ENCODE measurements at regions not wholly inside any gene's neighbourhood (a gene's known extent, or its start where the extent isn't known, plus 50 kb on each side); places are given as distances from the start of the nearest gene placed in this dataset.

GRCh38 chr16:64826374-64826773 lies 295.5 kb downstream of the CDH11 start:
- Histone ChIP-seq H3K4me3 (ENCODE audit: control insufficient read depth in 2 of 3, extremely low read depth in 1 of 3, insufficient read depth in 2 of 3, low read depth in 1 of 3, low read length in 3 of 3) (no peak overlapping the region), H3K4me1 (ENCODE audit: control insufficient read depth, extremely low read depth, insufficient read depth, low read length) (no peaks in the 10 kb centered on the region), H3K36me3 (ENCODE audit: control insufficient read depth in 2 of 2, extremely low read depth in 1 of 2, insufficient read depth in 2 of 2, low read length in 2 of 2) (no peaks in the 10 kb centered on the region), H3K27me3 (ENCODE audit: control insufficient read depth, extremely low read depth, insufficient read depth, low read length) (no peaks in the 10 kb centered on the region), H3K27ac (ENCODE audit: control insufficient read depth, insufficient read depth, low read length) (no peak overlapping the region), H3K9me1 (ENCODE audit: control insufficient read depth, extremely low read depth, insufficient read depth, low read length) (no peaks in the 10 kb centered on the region), H3K9ac (ENCODE audit: control insufficient read depth, extremely low read depth, insufficient read depth, low read length) (no peak overlapping the region), H3K9me3 (ENCODE audit: control insufficient read depth, low read depth, low read length) (no peaks in the 10 kb centered on the region), H3K79me2 (ENCODE audit: control insufficient read depth, insufficient read depth, low read length) (no peaks in the 10 kb centered on the region), H2AFZ (ENCODE audit: control insufficient read depth, low read length) (no peak overlapping the region), H3K4me2 (ENCODE audit: control insufficient read depth, extremely low read depth, insufficient read depth, low read depth, low read length) (no peak overlapping the region), H4K20me1 (ENCODE audit: control insufficient read depth, extremely low read depth, insufficient read depth, low read length) (no peaks in the 10 kb centered on the region)
- DNase-seq (ENCODE audit: low read depth, low spot score) = no peak
- TF ChIP-seq, protein P1, sequence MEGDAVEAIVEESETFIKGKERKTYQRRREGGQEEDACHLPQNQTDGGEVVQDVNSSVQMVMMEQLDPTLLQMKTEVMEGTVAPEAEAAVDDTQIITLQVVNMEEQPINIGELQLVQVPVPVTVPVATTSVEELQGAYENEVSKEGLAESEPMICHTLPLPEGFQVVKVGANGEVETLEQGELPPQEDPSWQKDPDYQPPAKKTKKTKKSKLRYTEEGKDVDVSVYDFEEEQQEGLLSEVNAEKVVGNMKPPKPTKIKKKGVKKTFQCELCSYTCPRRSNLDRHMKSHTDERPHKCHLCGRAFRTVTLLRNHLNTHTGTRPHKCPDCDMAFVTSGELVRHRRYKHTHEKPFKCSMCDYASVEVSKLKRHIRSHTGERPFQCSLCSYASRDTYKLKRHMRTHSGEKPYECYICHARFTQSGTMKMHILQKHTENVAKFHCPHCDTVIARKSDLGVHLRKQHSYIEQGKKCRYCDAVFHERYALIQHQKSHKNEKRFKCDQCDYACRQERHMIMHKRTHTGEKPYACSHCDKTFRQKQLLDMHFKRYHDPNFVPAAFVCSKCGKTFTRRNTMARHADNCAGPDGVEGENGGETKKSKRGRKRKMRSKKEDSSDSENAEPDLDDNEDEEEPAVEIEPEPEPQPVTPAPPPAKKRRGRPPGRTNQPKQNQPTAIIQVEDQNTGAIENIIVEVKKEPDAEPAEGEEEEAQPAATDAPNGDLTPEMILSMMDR (optimal IDR thresholded peaks at IDR 0.05 in 1 of 3, IDR thresholded peaks at IDR 0.05 in 1 of 3, conservative IDR thresholded peaks at IDR 0.05 in 1 of 3; ENCODE audit: extremely low read depth in 1 of 3, insufficient read depth in 2 of 3, low read length in 3 of 3) = no peak
- no peak for TF ChIP-seq EZH2 (IDR thresholded peaks at IDR 0.05; ENCODE audit: low read length)
- dilution Hi-C loops (cut with MboI; ENCODE audit: extremely low pct_ligation_motif_present, low sequenced_read_pairs) = no loop called here
- no peak for FAIRE-seq

- H3K4me1 ChIP-seq (ENCODE audit: control insufficient read depth, extremely low read depth, insufficient read depth, low read length) = no peaks in the 10 kb centered on the region
- H3K36me3 ChIP-seq (ENCODE audit: control insufficient read depth in 2 of 2, extremely low read depth in 1 of 2, insufficient read depth in 2 of 2, low read length in 2 of 2) = no peaks in the 10 kb centered on the region
- DNase-seq (ENCODE audit: low read depth, low spot score) = no peak
- H3K9ac ChIP-seq (ENCODE audit: control insufficient read depth, extremely low read depth, insufficient read depth, low read length) = no peak overlapping the region
- H3K4me3 ChIP-seq (ENCODE audit: control insufficient read depth in 2 of 3, extremely low read depth in 1 of 3, insufficient read depth in 2 of 3, low read depth in 1 of 3, low read length in 3 of 3) = no peak overlapping the region
- FAIRE-seq = no peak
- no peaks in the 10 kb centered on the region for H4K20me1 ChIP-seq (ENCODE audit: control insufficient read depth, extremely low read depth, insufficient read depth, low read length)
- no peak overlapping the region for H3K27ac ChIP-seq (ENCODE audit: control insufficient read depth, insufficient read depth, low read length)
- dilution Hi-C loops (cut with MboI; ENCODE audit: extremely low pct_ligation_motif_present, low sequenced_read_pairs) = no loop called here
- H3K9me1 ChIP-seq (ENCODE audit: control insufficient read depth, extremely low read depth, insufficient read depth, low read length) = no peaks in the 10 kb centered on the region
- no peaks in the 10 kb centered on the region for H3K79me2 ChIP-seq (ENCODE audit: control insufficient read depth, insufficient read depth, low read length)
- no peak for TF ChIP-seq EZH2 (IDR thresholded peaks at IDR 0.05; ENCODE audit: low read length)
- TF ChIP-seq, protein P1 (optimal IDR thresholded peaks at IDR 0.05 in 1 of 3, IDR thresholded peaks at IDR 0.05 in 1 of 3, conservative IDR thresholded peaks at IDR 0.05 in 1 of 3; ENCODE audit: extremely low read depth in 1 of 3, insufficient read depth in 2 of 3, low read length in 3 of 3) = no peak
- H3K9me3 ChIP-seq (ENCODE audit: control insufficient read depth, low read depth, low read length) = no peaks in the 10 kb centered on the region
- no peaks in the 10 kb centered on the region for H3K27me3 ChIP-seq (ENCODE audit: control insufficient read depth, extremely low read depth, insufficient read depth, low read length)
- H3K4me2 ChIP-seq (ENCODE audit: control insufficient read depth, extremely low read depth, insufficient read depth, low read depth, low read length) = no peak overlapping the region
- H2AFZ ChIP-seq (ENCODE audit: control insufficient read depth, low read length) = no peak overlapping the region
Measured at GRCh38 chr16:64823481-64824075, 298.3 kb downstream of the CDH11 start.

Data from keratinocyte (primary cell).